ENCODE measurements at regions not wholly inside any gene's neighbourhood (a gene's known extent, or its start where the extent isn't known, plus 50 kb on each side); places are given as distances from the start of the nearest gene placed in this dataset.

DNA sequence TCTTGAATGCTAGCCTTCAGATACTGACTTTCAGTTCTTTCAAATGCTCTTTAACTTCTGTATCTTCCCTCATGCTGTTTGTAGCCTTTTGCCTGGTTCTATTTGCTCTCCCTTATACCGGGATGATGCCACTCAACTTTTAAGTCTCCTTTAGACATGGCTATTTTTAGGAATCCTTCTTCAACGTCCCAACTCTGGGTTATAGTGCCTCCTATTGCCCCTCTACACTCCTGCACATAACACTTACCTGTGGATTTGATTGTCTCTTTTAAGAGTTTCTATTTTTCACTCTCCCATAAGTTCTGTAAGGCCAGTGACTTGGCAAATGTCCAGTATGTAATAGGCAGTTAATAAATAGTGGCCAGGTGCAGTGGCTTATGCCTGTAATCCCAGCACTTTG lies 343.0 kb downstream of the KLF5 start:
- DNase-seq (ENCODE audit: low read depth), result no peak
- no peaks in the 10 kb centered on the region for H3K36me3 ChIP-seq (ENCODE audit: control insufficient read depth, insufficient read depth, low read length, severe bottlenecking)
- no peak overlapping the region for H3K9ac ChIP-seq (ENCODE audit: low read length)
- H3K27me3 ChIP-seq (replicated peaks; ENCODE audit: control insufficient read depth, insufficient read depth, low read length), result no peaks in the 10 kb centered on the region
- H3K4me1 ChIP-seq (ENCODE audit: control insufficient read depth, insufficient read depth, low read length), result no peaks in the 10 kb centered on the region
- H3K9me3 ChIP-seq (ENCODE audit: control insufficient read depth, low read length), result no peaks in the 10 kb centered on the region
- no peak overlapping the region for H3K4me3 ChIP-seq (ENCODE audit: low read length)

DNA sequence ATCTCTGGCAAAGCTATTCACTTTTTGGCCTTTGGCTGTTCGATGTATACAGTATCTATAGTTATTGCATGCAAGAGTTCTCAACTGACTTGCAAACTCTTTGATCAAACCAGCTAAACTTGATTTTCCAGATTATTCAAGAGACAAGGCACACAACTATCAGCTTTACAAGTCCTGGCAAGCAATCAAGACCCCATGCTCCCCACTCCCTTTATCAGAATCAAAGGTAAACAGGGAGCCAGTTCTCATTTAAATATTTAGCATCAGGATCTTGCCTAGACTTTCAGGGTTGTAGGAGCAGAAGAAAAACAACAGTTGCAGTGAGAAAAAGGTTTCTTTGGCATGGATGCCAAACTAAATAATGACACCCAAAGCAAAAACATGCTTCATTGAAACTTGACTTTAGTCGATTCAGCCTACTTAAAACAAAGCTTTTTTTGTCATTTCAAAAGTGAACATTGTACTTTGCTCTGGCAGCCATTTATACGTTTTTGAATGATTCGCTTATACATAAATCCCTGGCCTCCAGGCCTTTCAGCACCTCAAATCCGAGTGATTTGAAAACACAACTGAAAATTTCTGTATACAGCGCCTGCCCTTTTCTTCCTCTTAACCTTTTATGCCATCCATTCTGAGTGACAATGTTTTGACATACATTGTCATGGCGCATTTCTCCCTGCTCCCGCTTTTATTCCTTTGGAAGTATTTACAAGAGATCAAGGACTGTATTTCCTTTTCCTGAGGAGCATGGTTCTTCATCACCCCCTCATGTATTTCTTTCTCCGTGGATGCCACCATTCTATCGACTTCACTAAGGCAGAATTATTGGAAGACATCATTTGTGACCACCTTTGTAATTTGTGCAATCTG lies 340.8 kb downstream of the KLF5 start:
- Histone ChIP-seq H3K9me3 (ENCODE audit: control insufficient read depth, low read length) (no peaks in the 10 kb centered on the region), H3K27me3 (replicated peaks; ENCODE audit: control insufficient read depth, insufficient read depth, low read length) (no peaks in the 10 kb centered on the region)
- peak; percentile 26 for DNase-seq (ENCODE audit: low read depth)

DNA sequence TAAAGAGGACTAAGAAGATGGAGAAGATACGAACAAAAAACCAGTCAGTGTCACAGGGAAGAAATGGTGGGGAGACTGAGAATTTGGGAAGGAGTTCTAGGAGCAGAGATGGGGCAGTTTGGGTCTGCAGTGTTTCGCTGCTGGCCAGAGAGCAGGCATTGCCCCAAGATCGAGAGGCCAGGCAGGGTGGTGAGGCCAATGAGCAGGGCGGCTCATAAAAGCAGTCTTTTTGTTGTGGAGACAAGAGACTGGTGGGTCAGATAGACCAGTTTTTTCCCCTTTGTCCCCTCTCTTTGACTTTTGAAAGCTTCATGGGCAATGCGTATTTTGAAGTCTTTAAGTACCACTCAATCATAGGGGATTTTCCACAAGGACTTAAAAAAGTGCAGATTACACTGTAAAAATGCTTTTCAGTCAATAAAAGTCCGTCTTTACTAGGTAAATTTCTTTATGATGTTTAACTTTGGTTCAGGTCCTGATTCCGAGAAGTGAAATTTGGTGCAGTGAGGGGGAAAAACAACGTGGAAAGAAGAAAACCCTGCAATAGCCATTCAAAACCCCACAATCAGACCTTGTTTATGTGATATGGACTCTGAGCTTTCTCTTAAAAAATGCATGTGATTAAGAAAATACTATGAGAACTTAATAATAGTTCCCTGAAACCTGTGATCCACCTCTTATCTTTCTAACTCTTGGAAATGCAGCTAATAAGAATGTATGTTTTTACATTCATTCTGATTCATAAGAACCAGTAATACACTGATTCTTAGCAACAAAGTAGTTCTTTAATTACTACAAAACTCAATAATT lies 338.9 kb downstream of the KLF5 start:
- no peak overlapping the region for H3K9ac ChIP-seq (ENCODE audit: low read length)
- no peak for DNase-seq (ENCODE audit: low read depth)
- no peaks in the 10 kb centered on the region for H3K27me3 ChIP-seq (replicated peaks; ENCODE audit: control insufficient read depth, insufficient read depth, low read length)
- H3K9me3 ChIP-seq (ENCODE audit: control insufficient read depth, low read length), result no peaks in the 10 kb centered on the region
- no peak overlapping the region for H3K4me3 ChIP-seq (ENCODE audit: low read length)
- H3K4me1 ChIP-seq (ENCODE audit: control insufficient read depth, insufficient read depth, low read length), result no peaks in the 10 kb centered on the region
- H3K36me3 ChIP-seq (ENCODE audit: control insufficient read depth, insufficient read depth, low read length, severe bottlenecking), result no peaks in the 10 kb centered on the region

More for the DNA sequence above, 340.8 kb downstream of the KLF5 start:
- no peak overlapping the region for H3K4me3 ChIP-seq (ENCODE audit: low read length)
- H3K36me3 ChIP-seq (ENCODE audit: control insufficient read depth, insufficient read depth, low read length, severe bottlenecking), result no peaks in the 10 kb centered on the region
- no peak overlapping the region for H3K9ac ChIP-seq (ENCODE audit: low read length)
- no peaks in the 10 kb centered on the region for H3K4me1 ChIP-seq (ENCODE audit: control insufficient read depth, insufficient read depth, low read length)

DNA sequence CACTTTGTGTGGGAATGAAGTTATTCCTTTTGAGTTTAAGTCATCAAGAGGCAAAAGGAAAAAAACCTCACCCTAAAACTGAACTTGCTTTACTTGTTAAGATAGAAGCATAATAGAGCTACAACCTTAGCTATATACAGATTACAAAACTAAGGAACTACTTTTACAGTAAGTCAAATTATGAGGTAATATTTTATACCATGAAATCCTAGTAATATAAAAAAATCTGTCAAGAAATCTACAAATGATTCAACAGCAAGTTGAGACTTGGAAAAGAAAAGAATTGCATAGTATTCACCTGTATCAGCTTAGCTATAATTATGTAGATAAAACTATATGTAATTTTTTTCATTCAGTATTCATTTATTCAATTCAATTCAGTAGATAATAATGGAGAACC lies 335.3 kb downstream of the KLF5 start:
- H3K4me3 ChIP-seq (ENCODE audit: low read length), result no peak overlapping the region
- H3K4me1 ChIP-seq (ENCODE audit: control insufficient read depth, insufficient read depth, low read length), result no peaks in the 10 kb centered on the region
- no peak for DNase-seq (ENCODE audit: low read depth)
- H3K27me3 ChIP-seq (replicated peaks; ENCODE audit: control insufficient read depth, insufficient read depth, low read length), result no peaks in the 10 kb centered on the region
- no peaks in the 10 kb centered on the region for H3K36me3 ChIP-seq (ENCODE audit: control insufficient read depth, insufficient read depth, low read length, severe bottlenecking)
- no peak overlapping the region for H3K9ac ChIP-seq (ENCODE audit: low read length)
- peaks cover 8% of the 10 kb centered on the region for H3K9me3 ChIP-seq (ENCODE audit: control insufficient read depth, low read length)

DNA sequence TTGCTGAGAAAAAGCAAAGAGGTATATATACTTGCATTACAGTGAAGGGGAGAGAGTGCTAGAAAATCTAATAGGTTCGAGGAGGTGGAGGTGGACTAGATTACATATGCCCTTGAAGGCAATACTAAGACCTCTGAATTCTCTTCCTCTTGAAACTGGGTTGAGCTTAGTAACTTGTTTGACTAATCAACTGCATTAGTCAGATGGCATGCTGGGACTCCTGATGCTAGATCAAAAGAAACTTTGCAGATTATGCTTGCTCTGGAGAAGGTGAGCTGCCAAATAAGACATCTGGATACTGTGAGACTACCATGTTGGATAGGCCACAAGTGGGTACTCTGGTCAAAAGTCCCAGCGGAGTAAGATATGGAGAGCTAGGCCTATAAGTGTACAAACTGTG lies 331.3 kb downstream of the KLF5 start:
- Histone ChIP-seq H3K9me3 (ENCODE audit: control insufficient read depth, low read length) (peaks cover 8% of the 10 kb centered on the region), H3K36me3 (ENCODE audit: control insufficient read depth, insufficient read depth, low read length, severe bottlenecking) (no peaks in the 10 kb centered on the region), H3K4me1 (ENCODE audit: control insufficient read depth, insufficient read depth, low read length) (no peaks in the 10 kb centered on the region), H3K27me3 (replicated peaks; ENCODE audit: control insufficient read depth, insufficient read depth, low read length) (no peaks in the 10 kb centered on the region), H3K9ac (ENCODE audit: low read length) (no peak overlapping the region), H3K4me3 (ENCODE audit: low read length) (no peak overlapping the region)
- no peak for DNase-seq (ENCODE audit: low read depth)

DNA sequence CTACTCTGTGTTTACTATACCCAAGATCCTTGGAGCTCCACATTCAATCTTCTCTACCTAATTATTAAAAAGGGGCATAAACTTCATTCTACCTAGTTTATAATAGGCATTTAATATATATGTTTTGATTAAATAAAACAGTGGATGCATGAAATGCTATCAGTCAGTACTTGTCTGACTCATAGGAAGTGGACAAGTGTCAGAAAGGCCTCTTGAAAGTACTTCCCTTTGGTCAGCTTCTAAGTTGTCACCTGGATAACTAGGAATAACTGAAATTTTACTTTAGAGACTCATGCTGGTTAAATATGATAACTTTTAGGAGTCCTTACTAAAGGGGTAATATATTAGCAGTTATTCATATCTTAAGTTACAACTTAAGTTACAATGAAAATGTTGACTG lies 329.8 kb downstream of the KLF5 start:
- no peak for DNase-seq (ENCODE audit: low read depth)
- peaks cover 8% of the 10 kb centered on the region for H3K9me3 ChIP-seq (ENCODE audit: control insufficient read depth, low read length)
- H3K4me1 ChIP-seq (ENCODE audit: control insufficient read depth, insufficient read depth, low read length), result no peaks in the 10 kb centered on the region
- H3K9ac ChIP-seq (ENCODE audit: low read length), result no peak overlapping the region
- no peaks in the 10 kb centered on the region for H3K27me3 ChIP-seq (replicated peaks; ENCODE audit: control insufficient read depth, insufficient read depth, low read length)
- no peaks in the 10 kb centered on the region for H3K36me3 ChIP-seq (ENCODE audit: control insufficient read depth, insufficient read depth, low read length, severe bottlenecking)
- H3K4me3 ChIP-seq (ENCODE audit: low read length), result no peak overlapping the region

DNA sequence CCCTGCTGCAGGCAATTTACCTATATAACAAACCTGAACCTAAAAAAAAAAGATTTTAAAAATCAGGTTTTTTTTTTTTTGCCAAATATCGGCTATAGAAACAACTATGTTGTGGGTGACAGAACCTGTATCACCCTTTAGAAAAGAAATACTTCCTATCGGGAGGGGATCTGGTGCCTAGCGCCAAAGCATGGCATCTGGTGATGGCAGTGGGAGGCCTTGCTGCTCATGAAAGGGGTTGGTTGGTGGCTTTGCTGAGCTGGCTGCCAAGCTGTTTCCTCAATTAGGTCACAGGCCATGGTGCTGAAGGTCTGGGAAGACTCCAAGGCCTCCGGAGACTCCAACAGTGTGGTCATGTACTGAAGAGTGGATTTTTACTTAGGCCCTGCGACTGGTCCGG lies 328.5 kb downstream of the KLF5 start:
- H3K9me3 ChIP-seq (ENCODE audit: control insufficient read depth, low read length), result peaks cover 8% of the 10 kb centered on the region
- H3K4me1 ChIP-seq (ENCODE audit: control insufficient read depth, insufficient read depth, low read length), result no peaks in the 10 kb centered on the region
- no peak overlapping the region for H3K4me3 ChIP-seq (ENCODE audit: low read length)
- H3K36me3 ChIP-seq (ENCODE audit: control insufficient read depth, insufficient read depth, low read length, severe bottlenecking), result no peaks in the 10 kb centered on the region
- no peak overlapping the region for H3K9ac ChIP-seq (ENCODE audit: low read length)
- no peak for DNase-seq (ENCODE audit: low read depth)
- H3K27me3 ChIP-seq (replicated peaks; ENCODE audit: control insufficient read depth, insufficient read depth, low read length), result no peaks in the 10 kb centered on the region

DNA sequence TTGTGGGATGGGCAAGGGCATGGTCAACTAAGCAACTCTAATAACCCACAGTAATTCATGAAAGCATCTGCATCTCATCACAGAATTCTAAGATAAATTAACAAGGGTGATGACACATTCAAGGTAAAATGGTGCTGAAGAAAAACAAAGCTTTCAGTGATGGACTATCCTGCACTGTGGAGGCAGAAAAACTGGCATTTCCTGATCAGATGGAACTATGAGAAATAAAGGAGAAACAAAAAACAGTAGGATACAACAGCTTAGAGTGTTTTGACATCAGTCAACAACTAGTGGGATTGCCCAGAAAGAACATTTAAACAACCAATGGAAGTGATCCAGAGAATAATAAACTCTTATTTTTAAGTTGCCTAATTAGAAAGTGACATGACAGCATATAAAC lies 327.0 kb downstream of the KLF5 start:
- no peaks in the 10 kb centered on the region for H3K36me3 ChIP-seq (ENCODE audit: control insufficient read depth, insufficient read depth, low read length, severe bottlenecking)
- no peaks in the 10 kb centered on the region for H3K4me1 ChIP-seq (ENCODE audit: control insufficient read depth, insufficient read depth, low read length)
- DNase-seq (ENCODE audit: low read depth), result no peak
- H3K4me3 ChIP-seq (ENCODE audit: low read length), result no peak overlapping the region
- no peaks in the 10 kb centered on the region for H3K27me3 ChIP-seq (replicated peaks; ENCODE audit: control insufficient read depth, insufficient read depth, low read length)
- peaks cover 6% of the 10 kb centered on the region for H3K9me3 ChIP-seq (ENCODE audit: control insufficient read depth, low read length)
- H3K9ac ChIP-seq (ENCODE audit: low read length), result no peak overlapping the region

DNA sequence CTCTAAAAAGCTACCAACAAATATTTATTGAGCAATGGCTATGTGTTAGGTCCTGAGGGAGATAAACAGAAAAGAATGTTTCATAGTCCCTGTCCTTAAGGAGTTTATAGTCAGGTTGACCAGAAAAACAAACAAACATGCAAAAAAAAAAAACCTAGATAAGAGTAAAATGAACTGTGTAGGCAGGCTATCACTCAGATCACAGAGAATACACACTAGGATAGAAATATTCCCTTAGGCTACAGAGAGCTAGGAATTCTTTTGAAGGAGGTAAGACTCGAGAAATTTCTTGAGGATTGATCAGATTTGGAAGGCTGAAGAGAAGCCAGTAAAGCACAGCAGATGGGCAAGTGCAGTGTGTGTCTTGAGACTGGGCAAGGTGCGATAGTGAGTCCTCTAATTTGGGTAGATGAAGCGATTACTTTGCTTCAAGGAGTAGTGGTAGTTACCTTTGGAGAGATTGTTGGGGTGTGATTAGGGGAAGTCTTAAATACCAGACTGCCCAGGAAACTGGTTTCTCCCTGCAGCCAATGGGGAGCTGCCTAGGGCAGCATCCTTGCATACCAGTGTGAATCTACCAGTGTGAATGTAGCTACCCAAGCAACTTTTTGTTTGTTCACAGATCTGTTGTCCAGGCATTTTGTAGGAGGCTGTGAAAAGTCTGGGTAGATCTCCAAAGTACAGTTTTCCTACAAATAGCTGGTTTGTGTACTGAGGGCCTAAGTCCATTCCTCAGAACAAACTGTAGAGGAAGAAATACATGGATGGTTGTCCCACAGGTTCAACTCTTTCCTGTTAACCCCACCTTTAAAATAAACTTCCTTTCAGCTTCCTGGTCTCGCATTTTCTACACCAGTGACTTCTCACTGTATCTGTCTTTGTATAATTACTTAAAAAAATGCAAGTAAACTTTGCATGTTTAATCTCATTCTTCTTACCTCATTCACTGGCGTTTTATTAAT lies 314.1 kb downstream of the KLF5 start:
- Histone ChIP-seq H3K4me3 (ENCODE audit: low read length) (no peak overlapping the region), H3K9me3 (ENCODE audit: control insufficient read depth, low read length) (no peaks in the 10 kb centered on the region), H3K36me3 (ENCODE audit: control insufficient read depth, insufficient read depth, low read length, severe bottlenecking) (no peaks in the 10 kb centered on the region), H3K4me1 (ENCODE audit: control insufficient read depth, insufficient read depth, low read length) (no peaks in the 10 kb centered on the region), H3K27me3 (replicated peaks; ENCODE audit: control insufficient read depth, insufficient read depth, low read length) (no peaks in the 10 kb centered on the region), H3K9ac (ENCODE audit: low read length) (no peak overlapping the region)
- no peak for DNase-seq (ENCODE audit: low read depth)

DNA sequence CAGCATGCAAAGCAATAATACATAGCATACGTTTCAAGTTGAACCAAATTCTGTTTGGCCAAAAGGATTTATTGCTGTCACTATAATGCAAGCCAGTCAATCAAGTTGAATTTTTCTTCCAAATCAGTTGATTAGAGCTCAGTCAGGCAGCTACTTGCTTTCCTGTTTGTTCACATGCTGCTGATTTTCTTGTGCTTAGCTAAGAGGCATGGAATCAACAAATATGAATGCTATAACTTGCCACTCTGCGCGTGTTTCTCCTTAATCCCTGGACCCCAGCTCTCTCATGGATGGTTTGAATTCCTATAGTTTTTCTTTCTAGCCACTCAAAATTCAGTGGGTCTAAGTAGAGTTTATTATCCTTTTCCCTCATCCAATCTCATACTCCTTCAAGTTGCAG lies 311.3 kb downstream of the KLF5 start:
- H3K27me3 ChIP-seq (replicated peaks; ENCODE audit: control insufficient read depth, insufficient read depth, low read length), result no peaks in the 10 kb centered on the region
- peak; percentile 50 for DNase-seq (ENCODE audit: low read depth)
- no peaks in the 10 kb centered on the region for H3K36me3 ChIP-seq (ENCODE audit: control insufficient read depth, insufficient read depth, low read length, severe bottlenecking)

DNA sequence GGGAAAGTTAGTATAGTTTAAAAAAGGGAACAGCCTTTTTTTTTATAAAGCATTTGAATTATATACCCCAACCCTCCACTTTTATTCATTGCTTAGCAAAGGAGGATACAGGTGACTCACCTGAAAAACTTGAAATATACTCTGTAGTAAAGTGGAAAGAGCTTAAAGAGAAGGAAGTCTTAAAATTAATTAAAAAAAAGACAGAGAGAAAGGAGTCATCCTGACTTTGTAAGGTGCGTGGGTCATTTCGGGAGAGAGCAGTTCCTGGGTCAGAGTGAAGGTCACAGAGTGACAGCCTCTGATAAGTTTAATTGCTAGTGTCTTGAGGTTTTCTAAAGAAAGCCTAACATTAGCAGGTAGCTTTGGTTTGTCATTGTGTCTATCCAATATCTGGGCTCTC lies 310.3 kb downstream of the KLF5 start:
- DNase-seq (ENCODE audit: low read depth), result no peak
- no peaks in the 10 kb centered on the region for H3K27me3 ChIP-seq (replicated peaks; ENCODE audit: control insufficient read depth, insufficient read depth, low read length)
- H3K4me3 ChIP-seq (ENCODE audit: low read length), result no peak overlapping the region

More for the DNA sequence above, 311.3 kb downstream of the KLF5 start:
- Histone ChIP-seq H3K9ac (ENCODE audit: low read length) (no peak overlapping the region), H3K4me1 (ENCODE audit: control insufficient read depth, insufficient read depth, low read length) (no peaks in the 10 kb centered on the region), H3K4me3 (ENCODE audit: low read length) (no peak overlapping the region), H3K9me3 (ENCODE audit: control insufficient read depth, low read length) (no peaks in the 10 kb centered on the region)

More for the DNA sequence above, 310.3 kb downstream of the KLF5 start:
- H3K36me3 ChIP-seq (ENCODE audit: control insufficient read depth, insufficient read depth, low read length, severe bottlenecking), result no peaks in the 10 kb centered on the region
- no peak overlapping the region for H3K9ac ChIP-seq (ENCODE audit: low read length)
- H3K9me3 ChIP-seq (ENCODE audit: control insufficient read depth, low read length), result no peaks in the 10 kb centered on the region
- no peaks in the 10 kb centered on the region for H3K4me1 ChIP-seq (ENCODE audit: control insufficient read depth, insufficient read depth, low read length)
